Mesothelial cell of epicardium (in vitro differentiated cells): ENCODE measurements at regions not wholly inside any gene's neighbourhood (a gene's known extent, or its start where the extent isn't known, plus 50 kb on each side); places are given as distances from the start of the nearest gene placed in this dataset.

ENCODE experiments used
- DNase-seq, 2 experiments: peaks; one replicate each; pipeline ENCODE4 v3.0.0; 2021; ENCODE audit warnings: low spot score in 2 of 2; ENCODE audit not compliant: unreplicated experiment in 2 of 2
- H3K27ac Mint-ChIP-seq: 2 replicates; pipeline ENCODE4 v1.8.0; 2021; ENCODE audit warnings: mixed read lengths
- H3K27me3 Mint-ChIP-seq: 2 replicates; pipeline ENCODE4 v1.8.0; 2021; ENCODE audit warnings: low read depth, mixed read lengths
- H3K36me3 Mint-ChIP-seq: 2 replicates; pipeline ENCODE4 v1.8.0; 2021; ENCODE audit warnings: mixed read lengths
- H3K4me1 Mint-ChIP-seq: 2 replicates; pipeline ENCODE4 v1.8.0; 2021; ENCODE audit warnings: mixed read lengths
- H3K4me3 Mint-ChIP-seq: 2 replicates; pipeline ENCODE4 v1.8.0; 2021; ENCODE audit warnings: mild to moderate bottlenecking, moderate library complexity, mixed read lengths
- H3K9me3 Mint-ChIP-seq: 2 replicates; pipeline ENCODE4 v1.8.0; 2021; ENCODE audit warnings: mixed read lengths
- TF ChIP-seq, protein P1 (sequence below): fragments of 200-600 bp; sonication (generic); IDR thresholded peaks from one replicate; pipeline ENCODE4 v1.5.0; 2021; ENCODE audit warnings: antibody characterized with exemption; ENCODE audit not compliant: unreplicated experiment

DNA sequence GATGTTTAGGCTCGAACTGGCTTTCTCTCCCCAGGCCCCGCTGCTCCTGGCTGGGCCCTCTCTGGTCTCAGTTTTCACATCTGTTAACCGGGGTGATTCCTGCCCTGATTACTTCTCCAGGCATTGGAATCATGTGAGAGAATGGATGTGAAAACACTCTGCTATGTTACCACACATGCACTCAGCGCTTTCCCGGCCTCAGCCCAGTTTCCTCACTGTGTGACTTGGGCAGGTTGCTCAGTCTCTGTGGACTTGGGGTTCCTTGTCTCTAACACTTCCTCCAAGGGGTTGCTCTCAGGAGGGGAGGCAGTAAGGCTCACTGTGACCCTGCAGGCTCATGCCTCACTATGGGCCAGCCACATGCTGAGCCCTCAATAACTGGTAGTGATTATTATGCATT, 230.4 kb upstream of the HS6ST1 start:
- TF ChIP-seq, protein P1, sequence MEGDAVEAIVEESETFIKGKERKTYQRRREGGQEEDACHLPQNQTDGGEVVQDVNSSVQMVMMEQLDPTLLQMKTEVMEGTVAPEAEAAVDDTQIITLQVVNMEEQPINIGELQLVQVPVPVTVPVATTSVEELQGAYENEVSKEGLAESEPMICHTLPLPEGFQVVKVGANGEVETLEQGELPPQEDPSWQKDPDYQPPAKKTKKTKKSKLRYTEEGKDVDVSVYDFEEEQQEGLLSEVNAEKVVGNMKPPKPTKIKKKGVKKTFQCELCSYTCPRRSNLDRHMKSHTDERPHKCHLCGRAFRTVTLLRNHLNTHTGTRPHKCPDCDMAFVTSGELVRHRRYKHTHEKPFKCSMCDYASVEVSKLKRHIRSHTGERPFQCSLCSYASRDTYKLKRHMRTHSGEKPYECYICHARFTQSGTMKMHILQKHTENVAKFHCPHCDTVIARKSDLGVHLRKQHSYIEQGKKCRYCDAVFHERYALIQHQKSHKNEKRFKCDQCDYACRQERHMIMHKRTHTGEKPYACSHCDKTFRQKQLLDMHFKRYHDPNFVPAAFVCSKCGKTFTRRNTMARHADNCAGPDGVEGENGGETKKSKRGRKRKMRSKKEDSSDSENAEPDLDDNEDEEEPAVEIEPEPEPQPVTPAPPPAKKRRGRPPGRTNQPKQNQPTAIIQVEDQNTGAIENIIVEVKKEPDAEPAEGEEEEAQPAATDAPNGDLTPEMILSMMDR: no peak
- Mint-ChIP-seq H3K27ac (no peak overlapping the region), H3K27me3 (no peaks in the 10 kb centered on the region), H3K9me3 (no peaks in the 10 kb centered on the region), H3K4me1 (peaks cover 21% of the 10 kb centered on the region), H3K36me3 (no peaks in the 10 kb centered on the region), H3K4me3 (no peak overlapping the region)
- DNase-seq: peak in 1 of 2 experiments; percentile 7

DNA sequence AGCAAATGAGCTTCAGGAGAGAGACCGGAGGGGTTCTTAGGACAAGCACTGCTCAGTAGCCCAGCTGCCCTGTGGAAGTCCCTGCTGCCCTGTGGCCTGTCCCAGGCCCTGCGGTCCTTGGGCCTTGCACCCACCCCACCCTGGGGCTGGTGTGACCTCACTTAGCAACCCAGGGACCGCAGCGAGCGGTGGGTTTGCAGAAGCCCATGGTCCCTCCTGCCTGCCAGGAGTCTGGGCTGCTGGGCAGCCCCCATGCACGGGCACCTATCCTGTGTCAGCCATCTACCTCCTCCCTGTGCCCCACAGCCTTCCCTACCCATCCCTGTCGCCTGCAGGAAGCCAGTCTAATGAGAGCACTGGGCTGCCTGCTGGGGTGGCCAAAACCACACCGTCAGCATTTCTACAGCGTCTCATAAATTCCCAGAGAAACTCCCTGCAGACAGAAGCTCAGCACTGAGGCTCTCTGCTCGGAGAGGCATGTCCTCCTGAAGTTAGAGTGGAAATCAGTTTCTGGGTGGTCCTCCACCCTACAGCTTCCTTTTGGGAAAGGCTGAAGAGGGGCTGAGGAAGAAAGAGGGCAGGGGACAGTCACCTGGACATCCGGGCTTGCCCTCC, 231.1 kb upstream of the HS6ST1 start:
- Mint-ChIP-seq H3K9me3 (peaks cover 3% of the 10 kb centered on the region), H3K4me3 (no peak overlapping the region), H3K27me3 (no peaks in the 10 kb centered on the region), H3K36me3 (no peaks in the 10 kb centered on the region), H3K27ac (peak overlapping the region; percentile 47), H3K4me1 (peaks cover 16% of the 10 kb centered on the region)
- TF ChIP-seq, protein P1: no peak
- DNase-seq: peak in 1 of 2 experiments; percentile 36

DNA sequence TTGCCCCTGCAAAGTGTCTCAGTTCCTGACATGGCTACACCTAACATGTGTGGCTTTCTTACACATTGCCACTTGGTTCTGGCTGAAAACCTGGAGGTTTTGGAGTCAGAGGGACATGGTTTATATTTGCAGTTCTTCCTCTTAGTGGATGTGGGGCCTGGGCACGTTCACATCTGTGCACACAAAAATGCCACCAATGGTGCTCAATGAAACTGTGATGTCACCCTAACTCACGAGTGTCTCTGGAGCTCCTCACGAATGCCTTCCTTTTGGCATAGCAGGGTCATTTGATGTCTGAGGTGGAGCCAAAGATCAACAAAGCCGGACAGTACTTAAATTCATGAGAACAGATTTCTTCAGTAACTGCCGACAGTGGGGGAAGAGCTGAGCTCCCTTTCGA, 231.7 kb upstream of the HS6ST1 start:
- Mint-ChIP-seq H3K27me3 (no peaks in the 10 kb centered on the region), H3K4me1 (peaks cover 12% of the 10 kb centered on the region), H3K27ac (no peak overlapping the region), H3K9me3 (peaks cover 3% of the 10 kb centered on the region), H3K4me3 (no peak overlapping the region), H3K36me3 (no peaks in the 10 kb centered on the region)
- TF ChIP-seq, protein P1: no peak
- peak in 1 of 2 experiments; percentile 20 for DNase-seq

DNA sequence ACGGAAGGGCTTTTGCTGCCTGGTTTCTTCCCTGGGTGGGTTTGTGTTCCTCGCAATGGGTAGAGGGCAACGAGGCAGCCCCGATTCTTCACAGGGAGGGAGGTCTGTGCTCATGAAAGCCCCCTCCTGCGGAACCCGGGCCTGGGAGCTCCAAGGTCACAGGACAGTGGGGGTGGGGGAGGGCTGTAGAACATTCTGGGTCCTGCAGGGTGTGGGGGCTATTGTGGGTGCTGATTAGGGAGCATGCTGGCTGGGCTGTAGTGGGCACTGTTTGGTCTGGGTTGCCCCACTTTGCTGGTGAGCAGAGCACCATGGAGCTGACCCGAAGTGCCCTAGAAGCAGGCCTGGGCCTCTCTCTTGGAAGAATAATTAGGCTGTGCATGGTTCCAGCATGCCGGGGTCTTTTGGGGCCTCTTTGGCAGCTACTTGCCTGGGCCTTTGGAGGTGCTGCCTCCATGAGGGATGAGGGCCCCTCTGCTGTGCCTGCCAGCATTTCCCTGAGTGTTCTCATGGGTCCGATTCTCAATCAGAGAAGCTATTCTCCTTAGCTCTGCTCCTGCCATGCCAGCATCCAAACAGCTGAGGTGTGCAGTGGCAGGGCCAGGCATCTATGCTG, 232.2 kb upstream of the HS6ST1 start:
- Mint-ChIP-seq H3K4me3 (no peak overlapping the region), H3K36me3 (no peaks in the 10 kb centered on the region), H3K9me3 (peaks cover 3% of the 10 kb centered on the region), H3K27me3 (no peaks in the 10 kb centered on the region), H3K4me1 (peaks cover 12% of the 10 kb centered on the region), H3K27ac (no peak overlapping the region)
- peak in 1 of 2 experiments; percentile 7 for DNase-seq
- TF ChIP-seq, protein P1: no peak

DNA sequence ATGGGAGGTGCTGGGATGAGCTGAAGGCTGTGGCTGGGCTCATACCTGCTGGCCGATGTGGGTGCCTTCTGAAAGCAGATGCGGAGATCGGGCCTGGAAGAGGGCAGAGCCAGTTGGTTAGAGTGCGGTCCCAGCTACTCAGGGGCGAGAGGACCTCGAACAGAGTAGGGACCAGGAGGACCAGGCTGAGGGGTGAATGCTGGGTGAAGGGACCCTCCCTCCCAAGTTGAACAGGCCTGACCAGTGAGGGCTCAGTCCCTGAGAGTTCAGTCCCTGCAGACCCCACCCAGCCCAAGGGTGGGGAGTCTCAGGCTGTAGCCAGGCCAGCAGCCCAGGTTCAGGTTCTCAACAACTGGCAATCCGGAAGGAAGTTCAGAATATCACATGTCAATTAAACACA, 232.8 kb upstream of the HS6ST1 start:
- Mint-ChIP-seq H3K4me3 (no peak overlapping the region), H3K27me3 (no peaks in the 10 kb centered on the region), H3K4me1 (peaks cover 12% of the 10 kb centered on the region), H3K9me3 (peaks cover 3% of the 10 kb centered on the region), H3K36me3 (no peaks in the 10 kb centered on the region), H3K27ac (no peak overlapping the region)
- TF ChIP-seq, protein P1: no peak
- DNase-seq: no peak
